ENCODE measurements at regions not wholly inside any gene's neighbourhood (a gene's known extent, or its start where the extent isn't known, plus 50 kb on each side); places are given as distances from the start of the nearest gene placed in this dataset.

DNA sequence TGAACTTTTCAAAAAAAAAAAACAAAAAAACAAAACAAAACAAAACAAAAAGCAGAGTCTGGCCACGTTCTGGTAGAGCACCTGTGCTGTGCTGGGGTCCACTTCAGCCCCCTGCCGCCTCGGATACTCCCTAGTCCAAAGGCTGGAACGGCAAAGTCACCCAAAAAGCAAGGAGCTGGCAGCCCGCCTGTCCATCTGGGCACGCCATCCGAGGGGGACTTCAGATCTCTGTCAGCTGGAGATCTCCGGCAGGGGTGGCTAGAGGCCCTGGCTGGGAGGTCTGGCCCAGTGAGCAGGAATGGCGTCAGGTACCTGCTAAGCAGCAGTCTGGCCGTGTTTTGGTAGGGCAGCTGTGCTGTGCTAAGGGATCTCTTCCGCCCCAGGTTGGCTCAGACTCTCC, 152.3 kb upstream of the ZNF516 start:
- Histone ChIP-seq H3K14ac (ENCODE audit: insufficient read depth, low read length) (no peak overlapping the region), H2BK5ac (ENCODE audit: insufficient read length, low read length) (no peak overlapping the region), H3K27me3 (ENCODE audit: insufficient read depth, low read length) (no peaks in the 10 kb centered on the region), H3K9me3 (ENCODE audit: control insufficient read depth, low read depth, low read length) (no peaks in the 10 kb centered on the region), H3K23me2 (ENCODE audit: insufficient read length, low read depth, low read length, poor library complexity, severe bottlenecking) (no peaks in the 10 kb centered on the region), H2AFZ (ENCODE audit: low read length) (no peak overlapping the region), H4K20me1 (ENCODE audit: control insufficient read depth, insufficient read depth, insufficient read length) (no peaks in the 10 kb centered on the region), H3K27ac (ENCODE audit: insufficient read length, low read depth, low read length) (no peak overlapping the region), H3K79me1 (ENCODE audit: insufficient read depth, low read depth, low read length, poor library complexity, severe bottlenecking) (no peaks in the 10 kb centered on the region), H2BK20ac (ENCODE audit: low read depth, low read length, poor library complexity, severe bottlenecking) (no peak overlapping the region), H3K9ac (ENCODE audit: extremely low read depth, insufficient read length, low read length) (no peak overlapping the region), H3K4me2 (ENCODE audit: insufficient read depth, insufficient read length, low read length) (no peak overlapping the region), H3K23ac (ENCODE audit: insufficient read length, low read depth, low read length) (no peak overlapping the region), H4K5ac (ENCODE audit: insufficient read length, low read depth, low read length) (no peak overlapping the region), H2BK120ac (ENCODE audit: low read depth, low read length, poor library complexity, severe bottlenecking) (no peak overlapping the region), H2BK12ac (ENCODE audit: insufficient read length, low read depth, low read length) (no peak overlapping the region), H3T11ph (ENCODE audit: low read length) (no peak overlapping the region), H3K79me2 (ENCODE audit: insufficient read depth, low read length) (no peaks in the 10 kb centered on the region), H2AK5ac (ENCODE audit: insufficient read length, low read length) (no peak overlapping the region), H3K18ac (ENCODE audit: insufficient read length, low read depth, low read length) (no peak overlapping the region), H3K4me1 (ENCODE audit: insufficient read depth, low read length) (no peaks in the 10 kb centered on the region), H3K56ac (ENCODE audit: insufficient read length, low read depth, low read length) (no peak overlapping the region), H3K4ac (ENCODE audit: low read depth, low read length) (no peak overlapping the region), H4K91ac (ENCODE audit: insufficient read length, low read depth, low read length) (no peak overlapping the region), H2BK15ac (ENCODE audit: low read depth, low read length) (no peak overlapping the region), H4K8ac (replicated peaks; ENCODE audit: insufficient read length, low read depth, low read length) (no peak overlapping the region)
- peaks cover 0 to 5% (median 0%) of the 10 kb centered on the region in 3 experiments; a peak in 1 of 7 replicates for H3K36me3 Mint-ChIP-seq (ENCODE audit: insufficient read depth in 1 of 3, low read depth in 3 of 3)
- H3K9me3 Mint-ChIP-seq, result peaks cover 0 to 6% of the 10 kb centered on the region in 2 experiments; a peak in 3 of 5 replicates
- peaks cover 3% of the 10 kb centered on the region; the same call in 1 of the 2 replicates for H3K27me3 Mint-ChIP-seq (ENCODE audit: low read depth)
- no peak for TF ChIP-seq CTCF (conservative IDR thresholded peaks at IDR 0.05)
- H3K4me3 Mint-ChIP-seq, result no peak overlapping the region
- no peaks in the 10 kb centered on the region for H3K4me1 Mint-ChIP-seq
- H3K27ac Mint-ChIP-seq, result no peak overlapping the region
- no CpG with 5 or more reads among the region's 11 CpGs for WGBS (ENCODE audit: extremely low coverage, insufficient read length, low lambda C conversion rate)
- no peak for DNase-seq
